Activated CD4-positive, alpha-beta T cell treated with anti-CD3 and anti-CD28 coated beads, Interleukin-2, Interleukin-4, amounts not matched to agents 100 ng/mL and 50 ng/mL, durations not matched to agents 16 hours and 8 hours (primary cell): ENCODE measurements at regions not wholly inside any gene's neighbourhood (a gene's known extent, or its start where the extent isn't known, plus 50 kb on each side); places are given as distances from the start of the nearest gene placed in this dataset.
"Not testable (repeated sequence)": the region's sequence is repeated elsewhere in the genome, so short reads cannot be mapped to it uniquely, and the experiment has no call there.

Experiments
- DNase-seq: peaks from one replicate; pipeline ENCODE4 v3.0.0-alpha.2; 2020; ENCODE audit warnings: low spot score

- not testable (repeated sequence) for DNase-seq
Observed at GRCh38 chr3:75840160-75840559, 54.8 kb upstream of the ZNF717 start.

DNA sequence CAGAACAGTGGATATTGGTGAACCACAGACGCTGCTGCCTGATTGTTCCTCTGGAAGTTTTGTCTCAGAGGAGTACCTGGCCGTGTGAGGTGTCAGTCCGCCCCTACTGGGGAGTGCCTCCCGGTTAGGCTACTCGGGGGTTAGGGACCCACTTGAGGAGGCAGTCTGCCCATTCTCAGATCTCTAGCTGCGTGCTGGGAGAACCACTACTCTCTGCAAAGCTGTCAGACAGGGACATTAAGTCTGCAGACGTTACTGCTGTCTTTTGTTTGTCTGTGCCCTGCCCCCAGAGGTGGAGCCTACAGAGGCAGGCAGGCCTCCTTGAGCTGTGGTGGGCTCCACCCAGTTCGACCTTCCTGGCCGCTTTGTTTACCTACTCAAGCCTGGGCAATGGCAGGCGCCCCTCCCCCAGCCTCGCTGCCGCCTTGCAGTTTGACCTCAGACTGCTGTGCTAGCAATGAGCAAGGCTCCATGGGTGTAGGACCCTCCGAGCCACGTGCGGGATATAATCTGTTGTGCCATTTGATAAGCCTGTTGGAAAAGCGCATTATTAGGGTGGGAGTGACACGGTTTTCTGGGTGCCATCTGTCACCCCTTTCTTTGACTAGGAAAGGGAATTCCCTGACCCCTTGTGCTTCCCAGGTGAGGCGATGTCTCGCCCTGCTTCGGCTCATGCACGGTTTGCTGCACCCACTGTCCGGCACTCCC lies 65.1 kb upstream of the ZNF717 start:
- not testable (repeated sequence) for DNase-seq

- no peak for DNase-seq
Observed at GRCh38 chr3:75863130-75863529, 77.8 kb upstream of the ZNF717 start.

- DNase-seq, result no peak
Observed at GRCh38 chr3:75863878-75864277, 78.5 kb upstream of the ZNF717 start.

- DNase-seq, result not testable (repeated sequence)
Observed at GRCh38 chr3:75883719-75884118, 98.4 kb upstream of the ZNF717 start.

DNA sequence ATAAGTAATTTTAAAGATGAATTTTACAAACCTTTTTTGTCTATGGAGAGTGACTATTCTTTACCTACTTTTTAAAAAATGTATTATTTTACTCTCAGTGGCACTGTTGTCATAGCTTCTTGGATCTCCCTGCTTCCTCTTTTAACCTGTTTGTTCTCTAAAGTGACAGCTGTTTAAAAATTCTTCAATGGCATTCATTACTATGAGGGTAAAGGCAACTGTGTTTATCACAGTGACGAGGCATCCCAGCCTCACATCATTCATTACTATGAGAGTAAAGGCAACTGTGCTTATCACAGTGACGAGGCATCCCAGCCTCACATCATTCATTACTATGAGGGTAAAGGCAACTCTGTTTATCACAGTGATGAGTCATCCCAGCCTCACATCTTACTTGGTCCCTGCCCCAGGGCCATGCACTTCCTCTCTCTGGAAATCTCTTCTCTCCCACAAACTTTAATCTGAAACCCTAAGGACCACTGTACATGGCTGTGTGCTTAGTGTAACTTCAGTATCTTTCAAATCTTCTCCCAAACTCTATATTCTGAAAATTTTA lies 101.7 kb upstream of the ZNF717 start:
- DNase-seq, result no peak

GRCh38 chr3:75894234-75894633 lies 108.9 kb upstream of the ZNF717 start:
- no peak for DNase-seq

DNA sequence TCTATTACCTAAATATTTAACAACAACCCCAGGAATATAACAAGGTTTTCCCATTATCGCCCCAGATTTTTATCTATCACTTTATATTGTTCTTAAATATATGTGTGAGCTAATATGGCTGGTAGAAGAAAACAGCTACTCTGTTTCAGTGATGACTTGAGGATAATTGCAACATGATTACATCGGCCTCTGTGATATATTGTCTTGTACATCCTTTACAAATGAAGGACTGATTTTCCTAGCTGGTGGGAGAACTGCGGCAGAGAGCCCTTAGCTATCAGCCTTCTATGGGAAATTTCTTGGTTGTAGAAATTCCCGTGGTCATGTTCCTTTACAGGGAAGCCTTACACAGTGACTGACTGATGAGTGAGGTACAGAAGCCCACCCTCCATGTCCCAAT lies 110.9 kb upstream of the ZNF717 start:
- DNase-seq, result no peak

- not testable (repeated sequence) for DNase-seq
Observed at GRCh38 chr3:75901446-75901845, 116.1 kb upstream of the ZNF717 start.

DNA sequence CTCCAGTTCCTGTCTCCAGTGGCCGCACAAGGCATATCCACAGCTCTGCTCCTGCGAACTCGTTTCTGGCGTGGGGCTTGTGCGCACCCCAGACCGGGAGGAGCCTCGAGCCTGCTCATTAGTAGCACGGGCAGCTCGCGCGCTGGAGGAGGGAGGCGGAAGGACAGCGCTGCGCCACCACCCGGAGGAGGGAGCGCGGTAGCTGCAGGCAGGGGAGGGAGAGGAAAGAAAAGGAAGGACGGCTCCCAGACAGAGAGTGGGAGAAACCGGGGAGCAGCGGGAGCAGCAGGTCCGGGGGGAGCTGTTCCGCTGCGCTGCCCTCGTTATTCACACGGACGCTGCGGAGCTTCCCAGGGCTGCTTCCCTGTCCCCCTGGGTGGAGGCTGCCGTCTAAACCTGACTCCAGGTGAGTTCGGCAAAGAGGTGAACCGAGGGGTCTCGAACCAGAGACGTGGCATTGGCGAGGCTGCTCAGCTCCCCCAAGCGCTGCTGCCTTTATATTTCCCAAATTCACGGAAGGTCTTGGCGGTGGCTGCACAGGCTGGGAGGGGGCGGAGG lies 121.3 kb upstream of the ZNF717 start:
- no peak for DNase-seq

DNA sequence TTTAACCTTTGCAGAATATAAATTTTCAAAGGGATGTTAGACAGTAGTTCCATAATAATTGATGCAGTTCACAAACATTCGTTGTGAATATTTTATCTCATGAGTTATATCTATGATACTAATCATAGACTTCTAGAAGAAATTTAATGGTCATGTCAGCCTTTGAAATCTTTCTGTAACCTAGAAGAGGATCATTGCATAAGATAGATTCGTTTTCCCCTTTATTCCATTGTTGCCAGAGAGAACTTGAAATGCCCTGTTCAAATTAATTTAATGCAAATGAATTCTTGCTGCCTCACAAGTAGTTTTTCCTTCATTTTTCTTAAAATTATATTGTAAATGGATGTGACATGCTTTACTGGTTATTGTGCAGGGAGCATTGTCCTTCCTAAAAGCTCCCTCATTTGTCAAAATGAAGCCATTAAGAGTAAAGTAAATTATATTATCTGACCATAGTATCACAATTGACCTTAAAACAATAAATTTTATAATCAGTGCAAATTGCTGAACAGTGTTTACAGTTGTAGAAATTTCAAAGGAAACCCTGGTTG lies 128.5 kb upstream of the ZNF717 start:
- no peak for DNase-seq

DNA sequence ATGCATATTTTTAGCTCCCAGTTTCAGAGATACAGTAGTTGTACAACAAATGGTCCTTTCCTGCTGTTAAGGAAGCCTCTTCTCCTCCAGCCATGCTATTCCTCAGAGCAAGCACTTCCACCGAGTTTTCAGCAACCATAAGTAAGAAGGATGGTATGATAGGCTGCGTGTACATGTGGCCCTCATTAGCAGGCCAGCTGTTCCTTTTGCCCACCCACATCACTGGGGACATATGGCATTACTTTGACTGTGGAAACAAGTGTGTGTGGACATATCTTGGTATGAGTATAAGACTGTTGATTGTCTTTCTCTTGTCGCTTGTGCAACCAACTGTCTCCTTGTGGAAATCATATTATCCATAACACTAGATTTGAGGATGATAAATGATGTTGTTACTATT lies 129.4 kb upstream of the ZNF717 start:
- DNase-seq, result not testable (repeated sequence)

DNA sequence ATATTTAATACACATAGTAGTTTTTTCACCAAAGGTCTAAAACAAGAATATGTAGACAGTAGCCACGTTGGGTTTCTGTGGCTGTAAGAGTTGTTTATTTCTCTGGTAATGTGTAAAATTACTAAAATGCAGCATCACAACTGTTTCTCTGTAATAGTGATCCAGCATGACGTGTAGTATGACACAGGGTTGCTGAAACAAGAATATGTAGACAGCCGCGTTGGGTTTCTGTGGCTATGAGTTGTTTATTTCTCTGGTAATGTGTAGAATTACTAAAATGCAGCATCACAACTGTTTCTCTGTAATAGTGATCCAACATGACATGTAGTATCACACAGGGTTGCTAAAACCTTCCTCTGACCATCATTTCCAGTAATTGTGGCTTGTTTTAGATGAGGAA lies 153.6 kb upstream of the ZNF717 start:
- no peak for DNase-seq

- DNase-seq, result no peak
Observed at GRCh38 chr3:75951941-75952340, 166.6 kb upstream of the ZNF717 start.

GRCh38 chr3:75960031-75960430 lies 174.7 kb upstream of the ZNF717 start:
- DNase-seq, result not testable (repeated sequence)

DNA sequence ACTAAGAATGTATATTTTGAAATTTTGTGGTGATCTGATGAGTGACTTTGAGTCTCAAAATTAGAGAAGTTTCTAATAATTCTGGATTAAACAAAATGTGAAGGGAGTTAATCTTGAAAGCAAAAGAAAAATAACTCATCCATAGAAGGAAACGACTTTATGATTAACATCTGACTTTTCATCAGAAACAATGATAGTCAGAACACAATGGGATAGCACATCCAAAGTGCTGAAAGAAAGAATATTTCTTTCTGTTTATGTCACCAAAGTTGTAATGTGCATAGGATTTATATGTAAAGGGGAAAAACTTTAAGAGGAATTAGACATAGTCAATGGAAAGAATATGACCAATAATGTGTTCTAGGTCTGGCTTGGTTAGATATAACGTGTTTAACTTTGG lies 176.7 kb upstream of the ZNF717 start:
- not testable (repeated sequence) for DNase-seq

DNA sequence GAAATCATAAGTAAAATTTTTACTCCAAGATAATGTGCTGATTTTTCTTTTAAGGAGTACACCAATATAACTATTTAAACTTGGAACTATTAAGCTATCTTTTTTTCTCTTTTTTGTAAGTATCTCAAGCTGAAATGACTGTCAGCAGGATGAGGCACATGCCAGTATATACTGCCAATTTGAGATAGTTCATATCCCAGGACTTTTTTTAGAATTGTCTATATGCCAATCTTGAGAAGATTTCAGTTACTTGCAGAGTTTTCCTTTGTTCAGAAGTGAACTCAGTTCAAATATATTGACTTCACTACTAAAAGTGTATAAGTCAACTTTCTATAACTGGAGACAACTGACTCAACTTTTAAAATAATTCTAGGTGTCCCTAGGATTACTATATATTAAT lies 181.7 kb upstream of the ZNF717 start:
- no peak for DNase-seq

DNA sequence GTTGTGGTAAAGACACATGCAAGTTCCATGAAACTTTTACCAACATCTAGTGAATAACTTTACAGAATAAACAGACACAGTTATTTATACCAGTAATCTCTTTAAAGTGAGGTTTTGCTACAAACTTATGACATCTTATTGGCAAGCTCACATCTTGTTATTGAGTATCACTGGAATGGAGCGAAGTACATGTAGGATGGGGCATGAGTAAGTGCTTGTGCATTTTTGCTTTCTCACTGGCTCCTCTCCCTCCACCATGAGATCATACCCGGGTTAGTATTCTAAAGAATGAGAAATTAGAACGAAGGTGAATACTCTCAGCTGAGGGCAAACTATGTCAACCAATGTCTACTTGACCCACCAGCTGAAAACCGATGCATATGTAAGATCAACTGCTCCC lies 193.3 kb upstream of the ZNF717 start:
- no peak for DNase-seq

GRCh38 chr3:75981401-75981800 lies 196.1 kb upstream of the ZNF717 start:
- no peak for DNase-seq

GRCh38 chr3:75982151-75982550 lies 196.8 kb upstream of the ZNF717 start:
- DNase-seq, result no peak

DNA sequence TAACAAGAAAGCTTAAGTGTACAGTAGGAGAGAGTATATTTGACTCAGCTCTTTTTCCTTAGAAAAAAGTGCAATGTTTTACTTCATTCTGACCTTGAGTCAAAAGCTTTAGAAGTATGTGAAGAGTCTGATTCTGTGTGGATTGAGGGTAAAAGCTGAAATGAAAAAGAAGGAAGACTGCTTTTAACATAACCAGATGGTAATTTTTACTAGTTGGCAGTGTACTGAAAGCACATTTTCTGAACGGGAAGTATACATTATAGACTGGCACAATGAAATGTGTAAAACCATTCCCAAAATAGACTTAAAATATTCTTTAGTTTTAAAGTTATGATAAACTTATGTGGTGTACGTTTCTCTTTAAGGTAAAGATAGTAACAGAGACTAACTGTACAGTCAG lies 197.8 kb upstream of the ZNF717 start:
- no peak for DNase-seq

DNA sequence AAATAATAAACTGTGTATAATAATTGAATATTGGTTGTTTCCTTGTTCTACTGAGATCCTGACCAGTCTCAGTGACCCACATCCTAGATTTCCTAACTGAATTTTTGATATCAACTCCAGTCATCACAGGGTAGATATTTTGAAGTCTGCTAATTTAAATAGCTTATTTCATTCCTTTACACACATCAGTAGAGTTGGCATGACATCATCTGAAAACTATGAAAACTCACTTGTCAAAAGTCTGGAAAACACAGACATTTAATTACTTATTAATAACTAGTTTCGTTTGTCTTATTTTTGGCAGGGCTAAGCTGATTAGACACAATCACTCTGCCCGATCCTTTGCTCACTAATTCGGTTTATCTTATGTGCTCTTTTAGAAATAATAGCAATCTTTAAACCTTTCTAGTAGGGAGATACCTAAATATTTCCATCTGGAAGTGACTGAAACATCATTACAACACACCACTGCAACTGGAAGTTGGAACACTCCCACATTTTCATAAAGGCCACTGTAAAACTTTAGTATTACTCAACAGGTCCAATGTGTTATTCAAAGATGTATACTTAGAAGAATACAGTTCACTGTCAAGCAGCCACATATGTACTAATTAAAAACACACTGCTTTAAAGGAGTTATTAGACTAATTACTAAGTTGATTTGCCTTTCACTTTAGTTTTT lies 198.4 kb upstream of the ZNF717 start:
- DNase-seq, result no peak

- DNase-seq, result no peak
Observed at GRCh38 chr3:75985432-75985831, 200.1 kb upstream of the ZNF717 start.
